Upper lobe of left lung (tissue), 6 donors: ENCODE measurements at regions not wholly inside any gene's neighbourhood (a gene's known extent, or its start where the extent isn't known, plus 50 kb on each side); places are given as distances from the start of the nearest gene placed in this dataset.

Experiments
- ATAC-seq, 2 donors: fragments of 200-7000 bp; cut with Tn5 transposase; one replicate each; pipeline ENCODE4 v1.9.1; 2022; ENCODE audit warnings: mild to moderate bottlenecking in 2 of 2, moderate library complexity in 2 of 2; ENCODE audit not compliant: low FRiP score in 2 of 2
- DNase-seq, 2 donors: peaks; one replicate each; pipeline ENCODE4 v3.0.0-alpha.2; 2019 to 2020
- H3K27ac ChIP-seq, 4 donors: fragments of 200-600 bp; sonication (generic); one replicate each; pipeline ENCODE4 v1.5.1; 2016 to 2019
- H3K27me3 ChIP-seq, 4 donors: fragments of 200-600 bp; sonication (generic); one replicate each; pipeline ENCODE4 v1.5.1; 2017 to 2019
- H3K36me3 ChIP-seq, 4 donors: fragments of 200-600 bp; sonication (generic); one replicate each; pipeline ENCODE4 v1.5.1; 2016 to 2019
- H3K4me1 ChIP-seq, 4 donors: fragments of 200-600 bp; sonication (generic); one replicate each; pipeline ENCODE4 v1.5.1; 2018 to 2019
- H3K4me3 ChIP-seq, 4 donors: fragments of 200-600 bp; sonication (generic); one replicate each; pipeline ENCODE4 v1.5.1; 2017 to 2019; ENCODE audit warnings: mild to moderate bottlenecking in 2 of 4, moderate library complexity in 1 of 4
- H3K9me3 ChIP-seq, 4 donors: fragments of 200-600 bp; sonication (generic); one replicate each; pipeline ENCODE4 v1.5.1; 2018 to 2019
- CTCF ChIP-seq, 6 experiments: fragments of 450-650 bp in 4 of 6; fragments of 200-600 bp in 2 of 6; sonication (generic) in 2 of 6; IDR thresholded peaks; one replicate each; pipeline ENCODE4 v1.5.1; 2016 to 2019; ENCODE audit warnings: antibody characterized with exemption in 6 of 6
- EP300 ChIP-seq, 4 donors: sonication (generic); formaldehyde crosslinking; IDR thresholded peaks; one replicate each; pipeline ENCODE4 v1.5.1; 2017; ENCODE audit warnings: antibody characterized with exemption in 4 of 4, control low read depth in 2 of 4
- POLR2A ChIP-seq, 4 donors: fragments of 450-650 bp; IDR thresholded peaks; one replicate each; pipeline ENCODE4 v1.5.1; 2016 to 2017; ENCODE audit warnings: antibody characterized with exemption in 4 of 4, mild to moderate bottlenecking in 2 of 4
- POLR2AphosphoS5 ChIP-seq, 2 donors: sonication (generic); formaldehyde crosslinking; IDR thresholded peaks; one replicate each; pipeline ENCODE4 v1.5.1; 2017; ENCODE audit warnings: antibody characterized with exemption in 2 of 2
- WGBS, 2 donors: methylation state at CpG; one replicate each; pipeline ENCODE4 v1.1.5; 2017 to 2018; 5-methylcytosine and 5-hydroxymethylcytosine counted together
- donor health status: DM: no; HTN: no; CAD: no; lungs with moderate emphysema.
- donor health status: DM: no; HTN: yes; CAD: no; lungs with severe emphysema.

- Histone ChIP-seq H3K27ac (no peak overlapping the region), H3K4me3 (no peak overlapping the region), H3K4me1 (no peaks in the 10 kb centered on the region), H3K36me3 (no peaks in the 10 kb centered on the region), H3K27me3 (no peaks in the 10 kb centered on the region), H3K9me3 (no peaks in the 10 kb centered on the region)
- no peak for TF ChIP-seq POLR2A (IDR thresholded peaks at IDR 0.05)
- TF ChIP-seq CTCF (IDR thresholded peaks at IDR 0.05), result no peak
- no peak for TF ChIP-seq POLR2AphosphoS5 (IDR thresholded peaks at IDR 0.05)
- no peak for TF ChIP-seq EP300 (IDR thresholded peaks at IDR 0.05)
- ATAC-seq (no peak), DNase-seq (peak in 1 of 2 donors; percentile 50)
- WGBS, 2 donors, result 54 to 65% methylated on average over 3 of the region's 3 CpGs
Measured at GRCh38 chr17:31699281-31699680, 159.8 kb downstream of the COPRS start.

GRCh38 chr17:31698751-31699150, 160.3 kb downstream of the COPRS start:
- Histone ChIP-seq H3K4me1 (no peaks in the 10 kb centered on the region), H3K9me3 (no peaks in the 10 kb centered on the region), H3K27me3 (no peaks in the 10 kb centered on the region), H3K36me3 (no peaks in the 10 kb centered on the region), H3K4me3 (no peak overlapping the region), H3K27ac (no peak overlapping the region)
- DNase-seq (no peak), ATAC-seq (no peak)
- no peak for TF ChIP-seq POLR2AphosphoS5 (IDR thresholded peaks at IDR 0.05)
- TF ChIP-seq CTCF (IDR thresholded peaks at IDR 0.05), result no peak
- no peak for TF ChIP-seq POLR2A (IDR thresholded peaks at IDR 0.05)
- no peak for TF ChIP-seq EP300 (IDR thresholded peaks at IDR 0.05)
- WGBS, 2 donors, result 90 to 98% methylated on average over 7 of the region's 7 CpGs

GRCh38 chr17:31697838-31698237, 161.2 kb downstream of the COPRS start:
- ATAC-seq (no peak), DNase-seq (no peak)
- H3K4me3 ChIP-seq, result no peak overlapping the region
- WGBS, 2 donors, result 91 to 94% methylated on average over 9 of the region's 9 CpGs
- no peak overlapping the region for H3K27ac ChIP-seq
- no peaks in the 10 kb centered on the region for H3K9me3 ChIP-seq
- H3K27me3 ChIP-seq, result no peaks in the 10 kb centered on the region
- H3K36me3 ChIP-seq, result no peaks in the 10 kb centered on the region
- no peaks in the 10 kb centered on the region for H3K4me1 ChIP-seq
- no peak for TF ChIP-seq CTCF (IDR thresholded peaks at IDR 0.05)
- no peak for TF ChIP-seq EP300 (IDR thresholded peaks at IDR 0.05)
- no peak for TF ChIP-seq POLR2A (IDR thresholded peaks at IDR 0.05)
- no peak for TF ChIP-seq POLR2AphosphoS5 (IDR thresholded peaks at IDR 0.05)

- WGBS, 2 donors, result 74 to 87% methylated on average over 9 of the region's 9 CpGs
- Histone ChIP-seq H3K4me1 (no peaks in the 10 kb centered on the region), H3K36me3 (no peaks in the 10 kb centered on the region), H3K4me3 (no peak overlapping the region), H3K9me3 (no peaks in the 10 kb centered on the region), H3K27ac (no peak overlapping the region), H3K27me3 (no peaks in the 10 kb centered on the region)
- DNase-seq (no peak), ATAC-seq (no peak)
- TF ChIP-seq POLR2AphosphoS5 (IDR thresholded peaks at IDR 0.05) (no peak), EP300 (IDR thresholded peaks at IDR 0.05) (no peak), POLR2A (IDR thresholded peaks at IDR 0.05) (no peak), CTCF (IDR thresholded peaks at IDR 0.05) (no peak)
Measured at GRCh38 chr17:31696703-31697325, 162.2 kb downstream of the COPRS start.

GRCh38 chr17:31696184-31696602, 162.9 kb downstream of the COPRS start:
- TF ChIP-seq CTCF (IDR thresholded peaks at IDR 0.05), result no peak
- TF ChIP-seq EP300 (IDR thresholded peaks at IDR 0.05), result no peak
- TF ChIP-seq POLR2A (IDR thresholded peaks at IDR 0.05), result no peak
- TF ChIP-seq POLR2AphosphoS5 (IDR thresholded peaks at IDR 0.05), result no peak
- no peaks in the 10 kb centered on the region for H3K27me3 ChIP-seq
- H3K4me3 ChIP-seq, result no peak overlapping the region
- DNase-seq, result no peak
- no peaks in the 10 kb centered on the region for H3K9me3 ChIP-seq
- H3K27ac ChIP-seq, result no peak overlapping the region
- no peaks in the 10 kb centered on the region for H3K36me3 ChIP-seq
- WGBS, 2 donors, result 60 to 62% methylated on average over 12 of the region's 12 CpGs
- H3K4me1 ChIP-seq, result no peaks in the 10 kb centered on the region
- peak; percentile 73 to 90 for ATAC-seq
